PC-3 (cell line): ENCODE measurements at regions not wholly inside any gene's neighbourhood (a gene's known extent, or its start where the extent isn't known, plus 50 kb on each side); places are given as distances from the start of the nearest gene placed in this dataset.

Experiments used
- ATAC-seq: fragments of 200-7000 bp; cut with Tn5 transposase; 2 replicates; pipeline ENCODE4 v1.9.1; 2020; ENCODE audit warnings: mild to moderate bottlenecking, moderate library complexity
- BruUV-seq: library from RNA; stranded (reverse); fragments of 400-500 nt; replicated peaks from 2 replicates; lab custom pipeline; 2021; lab: Mats Ljungman, UMichigan
- CTCF ChIA-PET: fragments of 300-600 bp; sonication (Branson Sonifier 250); formaldehyde crosslinking; loops from one replicate; lab custom pipeline; 2022; ENCODE audit warnings: antibody characterized with exemption; lab: Charles Lee
- POLR2A ChIA-PET: fragments of 300-600 bp; sonication (Branson Sonifier 250); formaldehyde crosslinking; loops from one replicate; lab custom pipeline; 2022; ENCODE audit warnings: antibody characterized with exemption; ENCODE audit not compliant: unreplicated experiment; lab: Charles Lee
- DNase-seq: peaks from one replicate; pipeline ENCODE4 v3.0.0-alpha.2; 2015
- H2AFZ ChIP-seq: fragments of 300-600 bp; sonication (generic); 2 replicates; pipeline ENCODE4 v1.6.0; 2016; ENCODE audit warnings: antibody characterized with exemption, low read length
- H3F3A ChIP-seq: fragments of 300-600 bp; sonication (generic); one replicate; pipeline ENCODE4 v1.6.0; 2017; ENCODE audit warnings: antibody characterized with exemption, low read length, control low read depth, mild to moderate bottlenecking; ENCODE audit not compliant: unreplicated experiment
- H3K27ac ChIP-seq: fragments of 300-600 bp; sonication (generic); 2 replicates; pipeline ENCODE4 v1.5.1; 2016; ENCODE audit warnings: mild to moderate bottlenecking, low read length
- H3K27me3 ChIP-seq: fragments of 300-600 bp; sonication (generic); 2 replicates; pipeline ENCODE4 v1.6.1; 2016; ENCODE audit warnings: low read length, mixed read lengths
- H3K36me3 ChIP-seq: fragments of 300-600 bp; sonication (generic); 2 replicates; pipeline ENCODE4 v1.6.1; 2016; ENCODE audit warnings: low read depth, mixed run types, low read length, mixed read lengths
- H3K4me1 ChIP-seq: fragments of 300-600 bp; sonication (generic); 2 replicates; pipeline ENCODE4 v1.5.1; 2016; ENCODE audit warnings: low read length; ENCODE audit not compliant: insufficient read depth
- H3K4me2 ChIP-seq: fragments of 300-600 bp; sonication (generic); 2 replicates; pipeline ENCODE4 v1.6.0; 2016; ENCODE audit warnings: low read length
- H3K4me3 ChIP-seq: fragments of 300-600 bp; sonication (generic); 2 replicates; pipeline ENCODE4 v1.5.1; 2016; ENCODE audit warnings: mild to moderate bottlenecking, low read length, mixed read lengths
- H3K79me2 ChIP-seq: fragments of 300-600 bp; sonication (generic); 2 replicates; pipeline ENCODE4 v1.6.1; 2017; ENCODE audit warnings: low read length, mixed read lengths
- H3K9ac ChIP-seq: fragments of 300-600 bp; sonication (generic); 2 replicates; pipeline ENCODE4 v1.6.0; 2016; ENCODE audit warnings: mild to moderate bottlenecking, low read length
- H3K9me2 ChIP-seq: fragments of 300-600 bp; sonication (generic); replicated peaks from 2 replicates; pipeline ENCODE4 v1.6.1; 2016; ENCODE audit warnings: mixed run types, low read length, mixed read lengths
- H3K9me3 ChIP-seq: fragments of 300-600 bp; sonication (generic); 2 replicates; pipeline ENCODE4 v1.6.1; 2016; ENCODE audit warnings: low read length, mixed read lengths
- H4K20me1 ChIP-seq: fragments of 300-600 bp; sonication (generic); 2 replicates; pipeline ENCODE4 v1.6.1; 2016; ENCODE audit warnings: low read length, mixed read lengths
- CTCF ChIP-seq: fragments of 300-600 bp; sonication (generic); conservative IDR thresholded peaks from 2 replicates; pipeline ENCODE4 v1.5.1; 2017; ENCODE audit warnings: antibody characterized with exemption, low read depth, mild to moderate bottlenecking, low read length
- EZH2 ChIP-seq: fragments of 300-600 bp; sonication (generic); IDR thresholded peaks from one replicate; pipeline ENCODE4 v1.6.1; 2017; ENCODE audit warnings: antibody characterized with exemption, mild to moderate bottlenecking, low read length; ENCODE audit not compliant: unreplicated experiment
- EZH2phosphoT487 ChIP-seq: fragments of 300-600 bp; sonication (generic); IDR thresholded peaks from 2 replicates; pipeline ENCODE4 v1.6.1; 2018; ENCODE audit warnings: mild to moderate bottlenecking, antibody characterized with exemption, low read length, borderline replicate concordance
- intact Hi-C: fragments of 100-400 bp; cut with micrococcal nuclease; formaldehyde crosslinking; loops from 2 replicates; pipeline ENCODE4 v1.9.0; 2023

DNA sequence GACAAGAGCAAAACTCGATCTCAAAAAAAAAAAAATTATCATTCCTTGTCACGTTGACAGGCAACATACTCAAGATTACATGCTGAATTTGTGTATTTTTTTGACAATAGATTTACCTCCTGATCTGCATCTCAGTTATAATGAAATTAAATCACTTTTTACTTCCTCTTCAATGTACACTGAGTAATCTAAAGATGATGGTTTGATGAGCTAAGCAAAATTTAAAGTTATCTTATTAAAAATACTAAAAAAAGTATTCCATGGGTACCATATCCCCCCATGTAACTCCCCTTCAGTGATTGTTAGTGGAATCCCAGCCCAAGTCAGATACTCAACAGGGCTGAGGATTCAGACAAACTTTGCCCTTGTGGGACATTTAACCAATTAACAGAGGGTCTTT lies 463.2 kb downstream of the OCA2 start:
- no peak overlapping the region for H3K27ac ChIP-seq
- H3K79me2 ChIP-seq: no peaks in the 10 kb centered on the region
- no peaks in the 10 kb centered on the region for H3K4me1 ChIP-seq
- no peaks in the 10 kb centered on the region for H3K9me2 ChIP-seq
- TF ChIP-seq CTCF (no peak), EZH2phosphoT487 (no peak), EZH2 (no peak)
- peaks cover 8% of the 10 kb centered on the region; the same call in 1 of the 2 replicates for H3K9me3 ChIP-seq
- no peak overlapping the region for H3K9ac ChIP-seq
- CTCF ChIA-PET: no interaction called here
- H2AFZ ChIP-seq: no peak overlapping the region
- H3K4me3 ChIP-seq: no peak overlapping the region
- no peaks in the 10 kb centered on the region for H3K27me3 ChIP-seq
- DNase-seq: no peak
- H4K20me1 ChIP-seq: no peaks in the 10 kb centered on the region
- intact Hi-C loops: no loop called here
- no peaks in the 10 kb centered on the region for H3F3A ChIP-seq
- no peaks in the 10 kb centered on the region for H3K36me3 ChIP-seq
- no peak for ATAC-seq
- BruUV-seq: no TSS peak
- no peak overlapping the region for H3K4me2 ChIP-seq
- POLR2A ChIA-PET: no interaction called here

DNA sequence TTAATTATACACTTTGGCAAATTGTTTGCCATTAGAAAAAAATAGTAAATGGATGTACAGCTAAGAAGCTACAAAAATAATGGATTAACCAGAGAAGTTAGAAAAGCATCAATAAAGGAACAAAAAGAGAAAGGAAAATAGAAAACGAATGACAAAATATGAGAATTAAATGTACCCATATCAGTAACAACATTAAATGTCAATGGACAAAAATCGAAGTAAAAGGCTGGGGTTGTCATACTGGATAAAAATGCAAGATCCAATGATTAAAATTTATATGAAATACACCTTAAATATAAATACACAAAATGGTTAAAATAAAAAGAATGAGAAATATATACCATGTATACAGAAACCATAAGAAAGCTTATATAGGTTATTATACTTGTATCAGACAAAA lies 470.6 kb downstream of the OCA2 start:
- DNase-seq (no peak), ATAC-seq (no peak)
- Histone ChIP-seq H3K4me3 (no peak overlapping the region), H3K9me3 (peaks cover 18% of the 10 kb centered on the region), H3K36me3 (no peaks in the 10 kb centered on the region), H3K27ac (no peak overlapping the region), H3K79me2 (no peaks in the 10 kb centered on the region), H3K4me2 (no peak overlapping the region), H4K20me1 (no peaks in the 10 kb centered on the region), H3K4me1 (no peaks in the 10 kb centered on the region), H3F3A (no peaks in the 10 kb centered on the region), H3K9me2 (no peaks in the 10 kb centered on the region), H3K9ac (no peak overlapping the region), H2AFZ (no peak overlapping the region), H3K27me3 (no peaks in the 10 kb centered on the region)
- no TSS peak for BruUV-seq
- ChIA-PET CTCF (no interaction called here), POLR2A (no interaction called here)
- TF ChIP-seq EZH2phosphoT487 (no peak), EZH2 (no peak), CTCF (no peak)
- intact Hi-C loops: no loop called here

- Histone ChIP-seq H3K36me3 (no peaks in the 10 kb centered on the region), H3K79me2 (no peaks in the 10 kb centered on the region), H3K27me3 (no peaks in the 10 kb centered on the region), H3F3A (no peaks in the 10 kb centered on the region), H2AFZ (no peak overlapping the region), H4K20me1 (no peaks in the 10 kb centered on the region), H3K4me1 (no peaks in the 10 kb centered on the region), H3K4me2 (no peak overlapping the region), H3K9me3 (peaks cover 18% of the 10 kb centered on the region), H3K9ac (no peak overlapping the region), H3K27ac (no peak overlapping the region), H3K4me3 (no peak overlapping the region), H3K9me2 (no peaks in the 10 kb centered on the region)
- DNase-seq (no peak), ATAC-seq (no peak)
- no TSS peak for BruUV-seq
- no peak for TF ChIP-seq CTCF
- no peak for TF ChIP-seq EZH2phosphoT487
- TF ChIP-seq EZH2: no peak
- CTCF ChIA-PET: no interaction called here
- POLR2A ChIA-PET: no interaction called here
- intact Hi-C loops: no loop called here
Measured at GRCh38 chr15:27627623-27628022, 471.5 kb downstream of the OCA2 start.
